NCI-H2196 treated with DMSO at 0.1 percent for 48 hours (cell line): ENCODE measurements at regions not wholly inside any gene's neighbourhood (a gene's known extent, or its start where the extent isn't known, plus 50 kb on each side); places are given as distances from the start of the nearest gene placed in this dataset.

Experiments
- DNase-seq: peaks from one replicate; lab custom pipeline; 2025; ENCODE audit not compliant: unreplicated experiment; lab: John Stamatoyannopoulos, UW

DNA sequence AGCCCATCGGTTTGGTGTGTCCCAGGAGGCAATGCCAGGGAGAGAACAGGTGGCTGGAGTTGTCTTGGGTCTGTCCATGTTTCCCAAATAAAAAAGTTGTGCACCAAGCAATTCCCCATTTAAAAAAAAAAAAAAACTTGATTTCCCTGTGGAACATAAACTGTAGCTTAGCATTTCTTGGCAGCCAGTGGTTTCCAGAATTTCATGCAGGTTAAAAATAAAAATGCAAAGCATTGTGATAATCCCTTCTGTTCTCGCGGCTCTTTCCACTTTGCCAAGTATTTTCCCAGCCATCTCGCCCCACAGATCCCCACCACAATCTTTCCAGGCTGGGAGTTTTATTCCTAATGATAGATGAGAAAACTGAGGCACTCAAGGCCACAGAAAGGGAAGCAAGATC is 51.4 kb upstream of the MSX1 start:
- DNase-seq, result no peak

- no peak for DNase-seq
These were observed 53.6 kb upstream of the MSX1 start for GRCh38 chr4:4805887-4806286.

- no peak for DNase-seq
These were observed 55.6 kb upstream of the MSX1 start for GRCh38 chr4:4803912-4804296.

GRCh38 chr4:4803216-4803911 is 56.1 kb upstream of the MSX1 start:
- no peak for DNase-seq

DNA sequence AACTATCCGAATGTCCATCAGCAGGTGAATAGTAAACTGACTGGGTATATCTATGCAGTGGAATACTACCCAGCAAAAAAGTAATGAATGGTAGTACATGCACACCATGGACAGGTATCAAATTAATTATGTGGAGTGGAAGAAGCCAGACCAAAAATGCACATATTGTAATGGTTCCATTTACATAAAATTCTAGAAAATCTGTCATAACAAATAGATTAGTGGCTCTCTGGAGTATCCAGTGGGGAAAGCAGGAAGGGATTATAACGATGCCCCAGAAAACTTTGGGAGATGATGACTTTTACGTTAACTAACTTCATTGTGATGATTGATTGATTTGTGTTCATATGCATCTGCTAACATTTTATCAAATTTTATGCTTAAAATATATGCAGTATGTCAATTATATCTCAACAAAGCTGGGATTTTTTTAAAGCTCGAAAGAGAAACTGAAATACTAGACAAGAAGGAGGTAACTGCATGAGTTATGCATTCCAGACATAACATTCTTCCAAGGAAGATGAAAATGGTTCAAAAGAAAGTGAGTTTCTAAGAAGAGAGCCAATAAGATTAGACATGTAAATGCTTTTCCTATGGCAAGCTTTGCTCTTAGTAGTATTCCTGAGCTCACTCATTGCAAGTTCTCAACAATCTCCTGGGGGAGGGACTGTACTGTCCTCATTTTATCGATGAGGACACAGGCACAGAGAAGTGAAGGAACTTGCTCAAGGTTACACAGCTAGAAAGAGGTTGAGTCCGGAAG is 58.6 kb upstream of the MSX1 start:
- DNase-seq, result no peak

- DNase-seq, result no peak
These were observed 65.0 kb upstream of the MSX1 start for GRCh38 chr4:4794421-4794820.

DNA sequence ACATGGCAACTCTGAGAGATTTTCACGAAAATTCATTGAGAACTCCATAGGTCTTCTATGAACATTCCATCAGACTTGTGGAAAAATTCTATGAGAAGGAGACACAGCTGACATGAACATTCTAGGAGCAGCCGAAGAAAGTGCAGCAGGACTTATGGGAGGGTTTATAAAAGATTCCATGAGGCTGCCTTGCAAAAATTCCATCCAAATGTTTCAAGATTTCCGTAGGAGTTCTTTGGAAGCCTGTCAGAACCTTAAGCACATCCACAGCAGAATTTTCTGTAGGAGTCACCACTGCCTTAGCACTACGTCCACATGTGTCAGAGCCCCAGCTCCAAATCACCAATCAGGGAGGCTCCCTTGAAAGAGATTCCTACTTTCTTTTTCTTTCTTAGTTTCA is 67.0 kb upstream of the MSX1 start:
- no peak for DNase-seq

DNA sequence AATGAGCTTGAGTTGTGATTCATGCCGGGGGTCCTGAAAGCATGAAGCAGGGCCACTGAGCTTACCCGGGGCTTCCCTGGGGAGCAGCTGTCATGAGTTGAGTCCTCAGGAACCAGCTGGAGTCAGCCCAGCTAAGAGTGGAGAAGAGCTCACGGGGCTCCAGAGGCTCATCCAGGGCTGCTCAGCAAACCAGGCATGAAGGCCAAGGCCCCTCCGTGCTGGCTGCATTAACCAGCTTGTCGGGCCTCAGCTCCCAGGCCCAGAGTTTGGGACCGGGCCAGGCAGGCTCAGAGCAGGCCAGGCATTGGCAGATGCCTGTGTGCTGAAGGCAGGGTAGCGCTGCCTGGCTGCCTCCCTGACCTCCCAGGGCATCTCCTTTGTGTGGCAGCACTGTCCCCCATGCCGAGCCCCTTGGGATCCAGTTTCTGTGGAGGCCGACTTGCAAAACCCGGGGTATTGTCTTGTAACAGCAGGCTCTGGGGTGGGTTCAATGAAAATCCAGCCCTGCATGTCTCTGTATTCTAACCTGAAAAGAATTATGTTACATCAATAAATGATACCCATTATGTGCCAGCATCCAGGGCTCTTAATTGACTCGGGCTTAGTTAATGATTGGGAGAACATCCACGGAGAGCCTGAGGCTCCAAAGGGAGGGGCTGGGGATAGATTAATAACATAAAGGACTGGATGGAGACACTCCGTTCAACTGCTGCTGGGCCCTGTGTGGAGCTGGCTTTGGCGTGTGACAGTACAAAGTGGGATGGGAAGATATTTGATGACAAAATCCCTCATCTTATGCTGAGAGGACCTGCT is 68.0 kb upstream of the MSX1 start:
- DNase-seq, result no peak

DNA sequence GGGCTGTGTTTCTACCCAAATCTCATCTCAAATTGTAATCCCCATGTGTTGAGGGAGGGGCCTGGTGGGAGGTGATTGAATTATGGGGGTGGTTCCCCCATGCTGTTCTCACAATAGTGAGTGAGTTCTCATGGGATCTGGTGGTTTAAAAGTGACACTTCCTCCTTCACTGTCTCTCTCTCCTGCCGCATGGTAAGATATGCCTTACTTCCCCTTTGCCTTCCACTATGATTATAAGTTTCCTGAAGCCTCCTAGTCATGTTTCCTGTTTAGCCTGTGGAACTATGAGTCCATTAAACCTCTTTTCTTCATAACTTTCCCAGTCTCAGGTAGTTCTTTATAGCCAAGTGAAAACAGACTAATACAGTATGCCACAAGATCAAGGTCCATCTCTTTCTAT is 70.0 kb upstream of the MSX1 start:
- no peak for DNase-seq

DNA sequence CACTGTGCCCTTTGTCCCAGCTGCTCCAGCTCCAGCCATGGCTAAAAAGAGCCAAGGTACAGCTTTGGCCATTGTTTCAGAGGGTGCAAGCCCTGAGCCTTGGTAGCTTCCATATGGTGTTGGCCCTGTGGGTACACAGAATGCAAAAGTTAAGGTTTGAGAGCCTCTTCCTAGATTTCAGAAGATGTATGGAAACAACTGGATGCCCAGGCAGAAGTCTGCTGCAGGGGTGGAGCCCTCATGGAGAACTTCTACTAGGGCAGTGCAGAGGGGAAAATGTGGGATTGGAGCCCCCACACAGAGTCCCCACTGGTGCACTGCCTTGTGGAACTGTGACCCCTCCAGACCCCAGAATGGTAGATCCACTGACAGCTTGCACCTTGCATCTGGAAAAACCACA is 70.9 kb upstream of the MSX1 start:
- no peak for DNase-seq

- DNase-seq, result no peak
These were observed 72.0 kb upstream of the MSX1 start for GRCh38 chr4:4787421-4787820.

DNA sequence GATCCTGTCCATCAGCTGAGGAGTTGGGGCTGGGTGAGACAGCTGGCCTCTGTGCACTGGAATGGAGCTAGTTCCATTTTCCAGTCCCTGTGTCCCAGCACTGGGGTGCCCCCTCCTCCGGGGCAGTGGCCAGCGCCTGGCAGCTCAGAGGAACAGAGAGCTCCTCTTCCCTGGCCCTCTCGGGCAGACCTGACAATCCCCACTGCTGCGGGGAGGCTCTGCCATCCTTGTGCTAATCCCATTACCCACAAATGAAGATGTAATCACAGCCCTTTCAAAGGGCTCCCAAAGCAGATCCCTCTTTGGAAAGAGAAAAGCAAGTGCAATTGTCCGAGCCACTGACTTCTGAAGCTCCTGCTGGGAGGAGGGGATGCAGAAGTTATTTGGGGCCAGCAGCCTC is 75.1 kb upstream of the MSX1 start:
- no peak for DNase-seq

- no peak for DNase-seq
These were observed 75.6 kb upstream of the MSX1 start for GRCh38 chr4:4783847-4784246.

- no peak for DNase-seq
These were observed 76.5 kb upstream of the MSX1 start for GRCh38 chr4:4782969-4783368.

DNA sequence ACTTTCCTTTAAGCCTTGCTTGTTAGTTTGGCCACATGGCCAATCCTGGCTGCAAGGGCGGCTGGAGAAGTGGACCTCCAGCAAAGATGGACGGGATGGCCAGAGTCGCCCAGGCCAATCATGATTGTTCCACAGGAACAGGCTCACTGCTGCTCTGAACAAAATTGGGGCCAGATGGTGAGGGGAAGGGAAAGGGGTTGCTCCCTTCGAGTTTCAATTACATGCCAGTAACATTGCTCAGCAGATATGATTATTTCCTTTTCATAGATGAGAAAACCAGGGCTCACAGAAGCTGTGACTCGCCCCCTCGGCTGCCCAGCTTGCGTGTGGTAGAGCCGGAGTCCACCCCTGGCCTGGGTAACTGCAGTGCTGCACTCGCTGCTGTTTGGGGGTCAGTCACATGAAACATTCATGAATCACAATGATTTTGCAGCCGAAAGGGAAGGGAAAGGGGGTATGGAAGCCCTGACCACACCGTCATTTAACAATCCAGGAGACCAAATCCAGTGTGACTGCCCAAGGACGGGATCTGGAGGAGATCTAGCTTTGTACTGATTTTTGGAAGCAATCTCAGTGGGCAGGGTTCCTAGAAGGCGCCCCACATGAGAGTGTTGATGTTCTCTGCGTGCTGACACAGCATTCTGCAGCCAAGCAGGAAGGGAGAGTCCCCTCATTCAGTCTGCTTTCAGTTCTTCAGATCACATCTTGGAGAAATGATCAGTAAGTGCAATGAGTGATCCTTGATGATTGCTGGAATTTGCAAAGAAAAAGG is 77.3 kb upstream of the MSX1 start:
- DNase-seq, result no peak

- DNase-seq, result no peak
These were observed 78.7 kb upstream of the MSX1 start for GRCh38 chr4:4780729-4781244.

GRCh38 chr4:4779486-4779885 is 80.0 kb upstream of the MSX1 start:
- DNase-seq, result no peak

- DNase-seq, result no peak
These were observed 80.4 kb upstream of the MSX1 start for GRCh38 chr4:4779054-4779453.

GRCh38 chr4:4778554-4778953 is 80.9 kb upstream of the MSX1 start:
- no peak for DNase-seq

DNA sequence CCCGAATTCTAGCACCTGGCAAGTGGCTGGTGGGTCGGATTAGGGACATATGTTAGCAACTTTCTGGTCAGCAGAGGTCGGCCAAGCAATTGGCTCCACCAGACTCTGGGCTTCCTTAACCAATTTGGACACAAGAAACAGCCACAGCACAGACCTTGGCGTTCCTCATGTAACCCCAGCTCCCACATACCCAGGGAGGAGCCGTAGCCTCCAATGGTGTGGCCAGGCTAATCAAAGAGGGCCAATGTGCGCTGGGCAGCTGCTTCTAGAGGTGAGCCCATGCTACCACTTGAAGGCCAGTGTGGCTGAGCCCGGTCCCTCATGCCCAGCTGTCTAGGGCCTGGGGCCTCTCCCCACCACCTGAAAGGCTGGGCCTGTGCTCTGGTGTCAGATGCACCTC is 82.5 kb upstream of the MSX1 start:
- DNase-seq, result no peak

DNA sequence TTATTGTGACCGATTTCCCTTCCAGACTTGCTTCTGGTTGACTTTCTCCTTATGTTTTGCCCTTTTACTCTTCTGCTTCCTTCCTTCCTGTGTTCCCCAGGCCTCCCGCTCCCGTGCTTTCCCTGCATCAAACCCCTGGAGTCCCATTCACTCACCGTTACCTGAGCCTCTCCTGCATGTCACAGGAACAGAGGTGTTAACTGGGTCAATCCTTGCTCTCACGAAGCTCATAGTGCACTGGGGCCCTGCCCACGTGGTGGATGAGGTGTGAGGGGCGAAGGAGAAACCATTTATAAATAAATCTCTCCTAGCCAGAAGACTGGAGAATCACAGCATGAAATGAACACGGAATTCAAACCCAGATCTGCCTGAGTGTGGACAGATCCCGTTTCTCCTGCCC is 83.1 kb upstream of the MSX1 start:
- no peak for DNase-seq
